GM21367 (cell line): ENCODE measurements at regions not wholly inside any gene's neighbourhood (a gene's known extent, or its start where the extent isn't known, plus 50 kb on each side); places are given as distances from the start of the nearest gene placed in this dataset.
A peak's percentile ranks its signal among the peaks of the same experiment; 100 is the strongest.
"Not testable (repeated sequence)": the region's sequence is repeated elsewhere in the genome, so short reads cannot be mapped to it uniquely, and the experiment has no call there.

Experiments used
- ATAC-seq: cut with Tn5 transposase; IDR thresholded peaks from one replicate; pipeline ENCODE4 v1.9.1; 2021; ENCODE audit not compliant: unreplicated experiment

GRCh38 chr3:150303768-150304167 lies 104.3 kb upstream of the TSC22D2 start:
- no peak for ATAC-seq

DNA sequence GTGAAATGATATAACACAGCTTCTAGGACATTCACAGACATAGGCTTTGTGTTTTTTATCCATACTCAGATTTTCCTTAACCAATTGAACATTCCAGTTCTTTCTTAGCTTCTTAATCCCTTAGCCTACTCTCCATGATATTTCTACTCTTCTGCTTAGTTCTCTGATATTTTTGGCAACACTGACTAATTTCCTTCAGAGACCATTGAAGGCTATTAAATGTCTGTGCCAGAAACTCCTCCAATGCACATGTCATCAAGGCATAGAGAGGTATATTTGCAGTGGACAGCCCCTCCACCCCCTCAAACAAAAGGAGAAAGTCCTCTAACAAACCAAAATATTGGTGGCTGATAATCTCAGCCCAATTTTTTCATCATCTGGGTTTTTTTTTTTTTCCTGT lies 105.9 kb upstream of the TSC22D2 start:
- ATAC-seq: no peak

DNA sequence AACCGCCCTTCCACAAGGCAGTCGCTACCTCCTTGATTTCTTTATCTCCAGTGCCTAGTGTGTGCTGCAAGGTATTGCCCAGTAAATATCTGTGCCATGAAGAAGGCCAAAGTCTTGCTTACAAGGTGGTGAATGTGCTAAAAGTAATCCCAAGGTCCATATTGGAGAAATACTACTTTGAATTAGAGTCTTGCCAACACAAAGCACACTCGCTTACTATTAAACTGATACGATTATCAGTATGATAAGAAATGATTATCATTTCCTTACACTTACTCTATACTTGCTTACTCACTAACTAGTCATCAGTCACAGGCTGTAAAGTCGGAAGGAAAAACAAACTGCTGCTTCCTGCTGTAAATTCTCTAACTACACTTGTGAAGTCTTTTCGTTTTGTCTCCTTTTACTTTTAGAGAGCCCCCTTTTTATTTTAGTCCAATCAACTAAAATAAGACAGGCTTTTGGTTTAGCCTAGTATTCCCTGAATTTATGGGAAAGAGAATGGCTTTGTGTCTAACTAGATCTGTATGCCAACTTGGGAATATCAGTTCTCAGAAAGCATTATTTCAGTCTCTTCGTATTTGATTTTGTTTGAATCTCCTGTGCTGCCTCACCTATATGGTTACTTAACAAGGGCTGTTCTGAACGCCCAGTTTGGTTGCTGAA lies 107.1 kb upstream of the TSC22D2 start:
- no peak for ATAC-seq

GRCh38 chr3:150300388-150300787 lies 107.7 kb upstream of the TSC22D2 start:
- no peak for ATAC-seq

DNA sequence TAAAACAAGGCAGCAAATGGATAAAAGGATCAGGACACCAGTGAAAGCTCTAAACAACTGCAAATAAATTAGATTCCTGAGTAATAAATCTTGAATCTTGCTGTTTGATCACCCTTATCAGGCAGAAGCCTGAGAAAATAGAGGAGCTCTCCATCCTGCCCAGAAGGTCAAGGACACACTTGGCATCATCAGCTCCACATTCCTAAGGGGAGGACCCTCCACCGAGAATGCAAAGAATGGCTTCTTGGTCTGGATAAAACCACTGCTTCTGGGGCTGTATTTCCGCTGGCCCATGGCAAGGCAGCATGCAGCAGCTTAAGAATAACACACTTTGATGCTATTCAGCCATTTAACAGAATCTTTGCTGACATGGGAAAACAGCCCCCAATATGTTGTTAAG lies 108.9 kb upstream of the TSC22D2 start:
- ATAC-seq: no peak

DNA sequence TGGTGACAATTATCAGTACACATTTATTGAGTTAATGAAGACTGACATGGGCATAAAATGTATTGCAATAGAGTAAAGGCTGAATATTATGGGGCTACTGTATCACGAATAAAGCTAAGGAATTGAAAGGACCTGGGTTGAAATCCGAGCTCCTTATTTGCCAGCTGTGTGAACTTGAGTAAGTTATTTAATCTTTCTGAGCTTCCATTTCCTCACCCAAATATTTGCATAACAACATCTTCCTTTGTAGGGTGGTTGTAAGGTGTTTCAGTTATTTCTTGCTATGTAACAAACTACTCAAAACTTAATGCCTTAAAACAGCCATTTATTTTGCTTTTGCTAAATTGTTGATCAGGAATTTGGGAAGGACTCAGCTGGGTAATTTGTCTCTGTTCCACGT lies 111.1 kb upstream of the TSC22D2 start:
- no peak for ATAC-seq

GRCh38 chr3:150296123-150296735 lies 111.9 kb upstream of the TSC22D2 start:
- ATAC-seq: no peak

- no peak for ATAC-seq
These were observed 114.6 kb upstream of the TSC22D2 start for GRCh38 chr3:150293401-150294001.

- no peak for ATAC-seq
These were observed 115.2 kb upstream of the TSC22D2 start for GRCh38 chr3:150292891-150293290.

DNA sequence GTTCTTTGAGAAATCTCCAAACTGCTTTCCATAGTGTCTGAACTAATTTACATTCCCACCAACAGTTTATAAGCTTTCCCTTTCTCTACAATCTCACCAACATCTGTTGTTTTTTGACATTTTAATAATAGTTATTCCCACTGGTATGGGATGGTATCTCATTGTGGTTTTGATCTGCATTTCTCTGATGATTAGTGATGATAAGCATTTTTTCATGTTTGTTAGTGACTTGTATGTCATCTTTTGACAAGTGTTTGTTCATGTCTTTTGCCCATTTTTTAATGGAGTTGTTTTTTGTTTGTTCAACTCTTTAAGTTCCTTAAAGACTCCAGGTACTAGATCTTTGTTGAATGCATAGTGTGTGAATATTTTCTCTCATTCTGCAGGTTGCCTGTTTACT lies 116.6 kb upstream of the TSC22D2 start:
- no peak for ATAC-seq

DNA sequence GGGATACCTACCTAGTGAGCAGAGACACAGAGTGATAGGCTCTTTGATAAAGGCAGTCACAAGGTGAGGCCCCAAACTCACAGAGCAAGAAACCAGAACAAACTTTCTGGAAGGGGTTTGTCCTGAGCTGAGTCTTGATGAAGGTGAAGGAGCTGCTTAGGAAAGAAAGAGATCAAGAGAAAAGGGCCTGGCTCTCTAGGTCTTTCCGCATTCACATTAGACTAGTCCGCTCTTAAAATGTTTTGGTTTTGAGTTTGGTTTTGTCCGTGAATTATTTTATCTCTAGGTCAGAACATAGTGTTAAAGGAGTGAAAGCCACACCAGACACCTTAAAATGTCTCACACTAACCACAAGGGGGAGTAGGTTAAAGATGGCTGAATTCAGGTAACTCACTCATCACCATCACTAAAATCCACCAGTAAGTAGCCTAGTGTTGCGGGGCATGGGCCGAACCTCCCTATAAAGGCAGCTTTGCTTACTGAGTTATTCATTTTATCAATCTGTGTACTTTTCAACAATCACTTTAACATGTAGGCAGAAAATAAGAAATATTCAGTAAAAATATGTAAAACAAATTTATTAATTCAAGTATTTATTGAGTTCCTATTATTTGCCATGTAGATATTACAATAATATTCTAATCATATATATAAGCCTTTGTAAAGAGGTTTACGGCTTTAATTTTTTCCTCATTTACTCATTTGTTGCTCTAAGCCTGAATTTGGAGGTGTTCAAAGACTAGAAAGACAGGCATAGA lies 121.5 kb upstream of the TSC22D2 start:
- ATAC-seq: peak; percentile 64

DNA sequence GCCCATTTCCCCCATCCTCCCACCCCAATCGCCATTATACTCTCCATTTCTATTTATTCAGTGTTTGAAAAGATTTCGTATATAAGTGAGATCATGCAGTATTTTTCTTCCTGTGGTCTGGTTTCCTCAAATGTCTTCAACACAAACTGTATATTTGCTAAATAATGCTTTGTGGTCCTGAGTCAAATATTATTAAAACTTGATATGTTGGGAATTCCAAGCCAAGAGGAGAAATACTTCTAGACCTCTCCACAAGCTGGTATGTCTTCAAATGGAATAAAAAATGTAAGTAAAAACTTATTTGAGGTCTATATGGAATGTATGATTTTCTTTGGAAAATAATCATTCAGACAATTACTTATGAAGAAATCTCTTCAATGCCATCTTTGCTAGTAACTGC lies 122.5 kb upstream of the TSC22D2 start:
- ATAC-seq: no peak

- no peak for ATAC-seq
These were observed 129.2 kb upstream of the TSC22D2 start for GRCh38 chr3:150278843-150279381.

- no peak for ATAC-seq
These were observed 129.9 kb upstream of the TSC22D2 start for GRCh38 chr3:150278195-150278594.

- no peak for ATAC-seq
These were observed 130.7 kb upstream of the TSC22D2 start for GRCh38 chr3:150277444-150277843.

- no peak for ATAC-seq
These were observed 132.2 kb upstream of the TSC22D2 start for GRCh38 chr3:150275941-150276340.

DNA sequence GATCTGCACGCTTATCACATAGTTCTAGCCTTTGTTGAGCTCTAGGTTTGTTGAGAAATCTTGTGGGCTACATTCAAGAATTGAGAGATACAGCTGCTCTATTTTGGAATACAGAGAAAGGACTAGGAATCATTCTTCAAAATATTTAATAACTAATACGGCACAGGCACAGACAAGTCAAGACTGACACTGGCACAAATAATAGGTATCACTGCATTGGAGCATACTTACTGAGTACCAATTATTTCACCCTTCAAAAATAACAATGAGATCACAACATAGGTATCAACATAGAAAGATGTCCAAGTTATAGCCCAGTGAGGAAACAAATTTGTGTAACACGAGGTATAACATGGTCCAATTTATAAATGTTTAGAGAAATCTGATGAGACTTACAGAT lies 133.7 kb upstream of the TSC22D2 start:
- no peak for ATAC-seq

DNA sequence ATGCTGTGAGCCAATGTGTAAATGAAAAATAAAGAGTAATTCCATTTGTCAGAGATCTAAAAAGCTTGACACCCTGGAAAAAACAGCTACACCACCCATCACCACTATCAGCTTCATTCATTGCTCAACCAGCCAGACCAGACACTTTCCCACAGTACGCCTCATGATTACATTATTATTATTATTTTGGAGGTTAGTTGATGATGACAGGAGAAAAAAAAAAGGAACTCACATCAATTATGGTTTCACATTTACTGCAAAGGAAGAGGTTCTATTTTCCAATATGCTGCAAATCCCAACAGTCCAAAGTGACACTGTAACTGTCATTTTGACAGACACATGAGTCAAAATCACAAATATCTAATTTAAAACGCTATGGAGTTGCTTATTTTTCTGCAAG lies 134.7 kb upstream of the TSC22D2 start:
- no peak for ATAC-seq

- no peak for ATAC-seq
These were observed 136.5 kb upstream of the TSC22D2 start for GRCh38 chr3:150271591-150271960.

DNA sequence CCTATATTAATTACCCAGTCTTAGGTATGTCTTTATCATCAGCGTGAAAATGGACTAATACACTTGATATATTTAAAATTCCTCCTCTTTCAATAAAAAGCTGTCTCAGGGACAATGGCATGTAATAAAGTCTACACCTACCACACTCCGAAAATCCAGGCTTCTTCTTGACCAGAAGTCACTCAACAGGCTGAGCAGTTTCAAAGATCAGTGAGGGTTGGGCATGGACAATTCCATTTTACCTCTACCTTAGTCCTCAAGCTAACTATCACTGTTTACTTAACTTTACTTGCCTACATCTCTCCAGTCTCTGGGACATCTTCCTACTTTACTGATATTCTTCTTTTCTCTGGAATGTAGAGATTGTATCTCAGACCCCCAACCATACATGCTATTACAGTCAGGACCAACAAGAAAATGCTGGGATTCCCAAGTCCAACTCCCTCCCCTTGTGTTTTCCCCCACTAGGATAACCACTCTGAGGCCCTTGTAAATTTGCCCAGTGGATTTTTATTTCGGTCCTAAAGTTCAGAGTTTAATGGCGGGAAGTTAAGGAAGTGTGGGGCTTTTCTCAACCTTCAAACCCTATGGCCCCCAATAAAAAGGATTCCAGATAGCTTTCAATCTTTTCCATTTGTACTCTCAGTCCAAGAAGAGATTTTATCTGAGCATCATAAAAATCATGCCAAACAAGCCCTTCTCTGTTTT lies 137.1 kb upstream of the TSC22D2 start:
- no peak for ATAC-seq

DNA sequence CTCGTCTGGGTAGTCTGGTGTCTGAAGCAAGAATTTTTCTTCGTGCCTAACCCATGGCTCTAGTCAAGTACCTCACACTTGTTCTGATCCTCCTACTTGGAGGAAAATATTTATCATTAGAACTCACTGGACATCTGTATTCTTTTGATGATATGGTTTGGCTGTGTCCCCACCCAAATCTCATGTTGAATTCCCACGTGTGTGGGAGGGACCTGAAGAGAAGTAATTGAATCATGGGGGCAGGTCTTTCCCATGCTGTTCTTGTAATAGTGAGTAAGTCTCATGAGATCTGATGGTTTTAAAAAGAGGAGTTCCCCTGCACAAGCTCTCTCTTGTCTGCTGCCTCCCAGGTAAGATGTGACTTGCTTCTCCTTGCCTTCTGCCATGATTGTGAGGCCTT lies 137.7 kb upstream of the TSC22D2 start:
- not testable (repeated sequence) for ATAC-seq
